ENCODE measurements at regions not wholly inside any gene's neighbourhood (a gene's known extent, or its start where the extent isn't known, plus 50 kb on each side); places are given as distances from the start of the nearest gene placed in this dataset.

DNA sequence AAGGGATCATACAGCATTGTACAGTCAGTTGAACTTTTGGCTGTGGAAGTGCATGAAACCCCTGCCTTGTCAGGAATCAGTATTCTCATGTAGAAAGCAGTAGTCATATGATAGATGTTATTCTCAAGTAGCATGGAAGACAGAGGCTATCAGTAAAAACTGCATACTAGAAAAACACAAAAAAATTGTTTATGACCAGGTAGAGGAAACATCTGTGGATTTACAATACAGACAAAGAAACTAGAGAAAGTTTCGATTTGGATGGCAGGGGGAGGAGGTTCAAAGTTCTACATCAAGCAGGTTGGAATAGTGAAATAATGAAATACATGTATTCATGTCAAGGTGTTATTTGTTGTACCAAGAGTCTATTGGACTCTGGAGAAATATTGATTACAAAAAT, 212.3 kb upstream of the DDI1 start:
- DNase-seq (ENCODE audit: low read depth) = no peak
- TF ChIP-seq, protein P1, sequence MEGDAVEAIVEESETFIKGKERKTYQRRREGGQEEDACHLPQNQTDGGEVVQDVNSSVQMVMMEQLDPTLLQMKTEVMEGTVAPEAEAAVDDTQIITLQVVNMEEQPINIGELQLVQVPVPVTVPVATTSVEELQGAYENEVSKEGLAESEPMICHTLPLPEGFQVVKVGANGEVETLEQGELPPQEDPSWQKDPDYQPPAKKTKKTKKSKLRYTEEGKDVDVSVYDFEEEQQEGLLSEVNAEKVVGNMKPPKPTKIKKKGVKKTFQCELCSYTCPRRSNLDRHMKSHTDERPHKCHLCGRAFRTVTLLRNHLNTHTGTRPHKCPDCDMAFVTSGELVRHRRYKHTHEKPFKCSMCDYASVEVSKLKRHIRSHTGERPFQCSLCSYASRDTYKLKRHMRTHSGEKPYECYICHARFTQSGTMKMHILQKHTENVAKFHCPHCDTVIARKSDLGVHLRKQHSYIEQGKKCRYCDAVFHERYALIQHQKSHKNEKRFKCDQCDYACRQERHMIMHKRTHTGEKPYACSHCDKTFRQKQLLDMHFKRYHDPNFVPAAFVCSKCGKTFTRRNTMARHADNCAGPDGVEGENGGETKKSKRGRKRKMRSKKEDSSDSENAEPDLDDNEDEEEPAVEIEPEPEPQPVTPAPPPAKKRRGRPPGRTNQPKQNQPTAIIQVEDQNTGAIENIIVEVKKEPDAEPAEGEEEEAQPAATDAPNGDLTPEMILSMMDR (IDR thresholded peaks at IDR 0.05; ENCODE audit: insufficient read depth, low read length, poor library complexity, severe bottlenecking) = no peak
- H3K27me3 ChIP-seq (ENCODE audit: control insufficient read depth, insufficient read depth, low read length) = no peaks in the 10 kb centered on the region
- H3K36me3 ChIP-seq (ENCODE audit: control insufficient read depth, insufficient read depth, low read length) = no peaks in the 10 kb centered on the region
- H3K4me3 ChIP-seq (ENCODE audit: low read depth, low read length) = no peak overlapping the region

DNA sequence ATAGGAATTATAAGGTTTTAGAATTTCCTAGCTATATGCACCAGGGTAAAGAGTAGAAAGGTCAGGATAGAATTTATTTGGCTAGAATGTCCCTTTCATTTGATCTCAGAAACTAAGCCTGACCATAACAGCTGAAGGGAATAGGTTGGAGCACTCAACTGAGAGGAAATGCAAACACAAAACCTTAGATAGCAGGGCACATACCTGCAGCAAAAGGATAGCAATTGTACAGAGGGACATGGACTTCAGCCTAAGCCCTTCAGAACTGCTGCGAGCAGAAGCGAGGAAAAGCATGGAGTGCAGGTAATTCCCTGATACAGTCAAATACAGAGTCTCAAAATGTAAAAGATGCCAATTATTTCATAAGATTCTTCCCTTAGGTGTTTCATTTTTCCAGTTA, 211.0 kb upstream of the DDI1 start:
- TF ChIP-seq, protein P1 (IDR thresholded peaks at IDR 0.05; ENCODE audit: insufficient read depth, low read length, poor library complexity, severe bottlenecking) = no peak
- Histone ChIP-seq H3K27me3 (ENCODE audit: control insufficient read depth, insufficient read depth, low read length) (no peaks in the 10 kb centered on the region), H3K36me3 (ENCODE audit: control insufficient read depth, insufficient read depth, low read length) (no peaks in the 10 kb centered on the region), H3K4me3 (ENCODE audit: low read depth, low read length) (no peak overlapping the region)
- DNase-seq (ENCODE audit: low read depth) = no peak

DNA sequence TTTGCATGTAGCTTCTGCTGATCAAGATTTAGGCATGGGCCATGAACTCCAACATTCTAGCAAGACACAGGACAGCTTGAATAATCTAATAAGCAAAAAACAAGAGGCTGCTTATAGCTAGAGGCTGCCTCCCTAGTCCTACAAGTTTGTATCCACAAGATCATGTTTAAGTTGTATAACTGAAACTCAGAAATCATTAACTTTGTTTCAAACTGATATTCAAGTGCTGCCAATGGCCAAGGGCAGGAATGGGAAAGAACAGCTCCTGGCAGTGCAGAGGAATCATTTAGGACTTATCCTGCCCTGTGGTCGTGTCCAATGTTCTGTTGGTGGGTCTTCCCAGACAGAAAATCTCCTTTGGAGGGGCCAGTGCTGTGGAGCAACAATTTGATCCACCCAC, 209.6 kb upstream of the DDI1 start:
- TF ChIP-seq, protein P1 (IDR thresholded peaks at IDR 0.05; ENCODE audit: insufficient read depth, low read length, poor library complexity, severe bottlenecking) = no peak

DNA sequence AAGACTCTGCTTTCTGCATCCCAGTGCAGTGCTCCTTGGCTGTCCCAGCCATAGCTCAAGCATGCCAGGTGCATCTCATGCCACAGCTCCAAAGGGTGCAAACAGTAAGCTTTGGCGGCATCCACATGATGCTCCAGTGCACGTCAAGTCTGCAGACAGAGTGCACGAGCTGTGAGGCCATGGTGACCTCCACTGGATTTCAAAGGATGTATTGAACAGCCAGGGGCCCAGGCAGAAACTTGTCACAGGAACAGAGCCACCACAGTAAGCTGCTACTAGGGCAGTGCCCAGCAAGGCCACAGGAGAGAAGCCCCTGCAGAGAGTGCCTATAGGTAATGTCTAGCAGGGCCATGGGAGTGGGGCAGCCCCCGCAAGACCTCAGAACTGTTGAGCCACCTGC, 206.8 kb upstream of the DDI1 start:
- no peaks in the 10 kb centered on the region for H3K27me3 ChIP-seq (ENCODE audit: control insufficient read depth, insufficient read depth, low read length)
- H3K36me3 ChIP-seq (ENCODE audit: control insufficient read depth, insufficient read depth, low read length) = no peaks in the 10 kb centered on the region

More for the DNA sequence above, 209.6 kb upstream of the DDI1 start:
- Histone ChIP-seq H3K27me3 (ENCODE audit: control insufficient read depth, insufficient read depth, low read length) (no peaks in the 10 kb centered on the region), H3K36me3 (ENCODE audit: control insufficient read depth, insufficient read depth, low read length) (no peaks in the 10 kb centered on the region), H3K4me3 (ENCODE audit: low read depth, low read length) (no peak overlapping the region)
- DNase-seq (ENCODE audit: low read depth) = no peak

DNA sequence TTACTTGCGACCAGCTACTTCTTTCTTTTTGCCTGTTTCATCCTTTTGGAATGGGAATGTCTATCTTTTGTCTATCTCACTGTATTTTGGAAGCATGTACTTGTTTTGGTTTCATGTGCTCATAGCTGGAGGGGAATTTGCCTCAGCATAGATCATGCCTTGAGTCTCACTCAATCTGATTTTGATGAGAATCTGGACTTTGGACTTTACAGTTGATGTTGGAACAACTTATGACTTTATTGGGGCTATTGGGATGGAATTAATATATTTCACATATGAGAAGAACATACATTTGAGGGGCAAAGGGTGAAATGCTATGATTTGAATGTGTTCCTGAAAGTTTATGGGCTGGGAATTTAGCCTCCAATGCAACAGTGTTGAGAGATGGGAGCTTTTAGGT, 206.2 kb upstream of the DDI1 start:
- Histone ChIP-seq H3K27me3 (ENCODE audit: control insufficient read depth, insufficient read depth, low read length) (no peaks in the 10 kb centered on the region), H3K4me3 (ENCODE audit: low read depth, low read length) (no peak overlapping the region), H3K36me3 (ENCODE audit: control insufficient read depth, insufficient read depth, low read length) (no peaks in the 10 kb centered on the region)
- TF ChIP-seq, protein P1 (IDR thresholded peaks at IDR 0.05; ENCODE audit: insufficient read depth, low read length, poor library complexity, severe bottlenecking) = no peak
- no peak for DNase-seq (ENCODE audit: low read depth)

More for the DNA sequence above, 206.8 kb upstream of the DDI1 start:
- TF ChIP-seq, protein P1 (IDR thresholded peaks at IDR 0.05; ENCODE audit: insufficient read depth, low read length, poor library complexity, severe bottlenecking) = no peak
- H3K4me3 ChIP-seq (ENCODE audit: low read depth, low read length) = no peak overlapping the region
- no peak for DNase-seq (ENCODE audit: low read depth)

DNA sequence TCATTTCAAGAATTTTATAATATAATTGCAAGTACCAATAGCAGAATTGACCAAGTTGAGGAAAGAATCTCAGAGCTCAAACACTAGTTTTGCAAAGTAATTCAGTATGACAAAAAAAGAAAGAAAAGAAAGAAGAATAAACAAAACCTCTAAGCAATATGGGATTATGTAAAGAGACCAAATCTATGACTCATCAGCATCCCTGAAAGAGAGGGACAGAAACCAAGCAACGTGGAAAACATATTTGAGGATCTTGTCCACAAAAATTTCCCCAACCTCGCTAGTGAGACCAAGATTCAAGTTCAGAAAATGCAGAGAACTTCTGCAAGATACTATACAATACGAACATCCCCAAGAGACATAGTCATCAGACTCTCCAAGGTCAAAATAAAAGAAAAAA, 203.7 kb upstream of the DDI1 start:
- no peak for DNase-seq (ENCODE audit: low read depth)
- Histone ChIP-seq H3K27me3 (ENCODE audit: control insufficient read depth, insufficient read depth, low read length) (no peaks in the 10 kb centered on the region), H3K4me3 (ENCODE audit: low read depth, low read length) (no peak overlapping the region), H3K36me3 (ENCODE audit: control insufficient read depth, insufficient read depth, low read length) (no peaks in the 10 kb centered on the region)
- TF ChIP-seq, protein P1 (IDR thresholded peaks at IDR 0.05; ENCODE audit: insufficient read depth, low read length, poor library complexity, severe bottlenecking) = no peak
